Upper lobe of left lung (tissue), 4 donors: ENCODE measurements at regions not wholly inside any gene's neighbourhood (a gene's known extent, or its start where the extent isn't known, plus 50 kb on each side); places are given as distances from the start of the nearest gene placed in this dataset.

Experiments used
- EP300 ChIP-seq, 4 donors: sonication (generic); formaldehyde crosslinking; IDR thresholded peaks; one replicate each; pipeline ENCODE4 v1.5.1; 2017; ENCODE audit warnings: antibody characterized with exemption in 4 of 4, control low read depth in 2 of 4
- POLR2AphosphoS5 ChIP-seq, 2 donors: sonication (generic); formaldehyde crosslinking; IDR thresholded peaks; one replicate each; pipeline ENCODE4 v1.5.1; 2017; ENCODE audit warnings: antibody characterized with exemption in 2 of 2
- TF ChIP-seq, protein P1 (sequence below), 6 experiments: fragments of 450-650 bp in 4 of 6; fragments of 200-600 bp in 2 of 6; sonication (generic) in 2 of 6; IDR thresholded peaks; one replicate each; pipeline ENCODE4 v1.5.1; 2016 to 2019; ENCODE audit warnings: antibody characterized with exemption in 6 of 6

DNA sequence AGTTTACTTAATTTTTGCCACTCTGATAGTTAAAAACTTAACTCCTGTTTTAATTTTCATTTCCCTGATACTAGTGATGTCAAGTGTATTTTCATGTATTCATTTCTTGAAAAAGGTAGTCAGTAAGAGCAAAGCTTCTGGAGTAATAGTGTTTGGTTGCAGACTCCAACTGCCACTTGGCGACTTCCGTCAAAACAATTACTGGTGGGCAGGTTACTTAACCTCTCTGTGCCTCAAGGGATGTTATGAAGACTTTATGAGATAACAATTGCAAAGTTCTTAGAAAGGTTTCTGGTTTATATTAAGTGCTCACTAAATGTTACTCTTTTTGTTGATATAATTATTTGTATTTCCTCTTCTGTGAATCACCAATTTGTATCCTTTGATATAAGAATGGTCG, 129.7 kb downstream of the NFKBIZ start:
- TF ChIP-seq, protein P1, sequence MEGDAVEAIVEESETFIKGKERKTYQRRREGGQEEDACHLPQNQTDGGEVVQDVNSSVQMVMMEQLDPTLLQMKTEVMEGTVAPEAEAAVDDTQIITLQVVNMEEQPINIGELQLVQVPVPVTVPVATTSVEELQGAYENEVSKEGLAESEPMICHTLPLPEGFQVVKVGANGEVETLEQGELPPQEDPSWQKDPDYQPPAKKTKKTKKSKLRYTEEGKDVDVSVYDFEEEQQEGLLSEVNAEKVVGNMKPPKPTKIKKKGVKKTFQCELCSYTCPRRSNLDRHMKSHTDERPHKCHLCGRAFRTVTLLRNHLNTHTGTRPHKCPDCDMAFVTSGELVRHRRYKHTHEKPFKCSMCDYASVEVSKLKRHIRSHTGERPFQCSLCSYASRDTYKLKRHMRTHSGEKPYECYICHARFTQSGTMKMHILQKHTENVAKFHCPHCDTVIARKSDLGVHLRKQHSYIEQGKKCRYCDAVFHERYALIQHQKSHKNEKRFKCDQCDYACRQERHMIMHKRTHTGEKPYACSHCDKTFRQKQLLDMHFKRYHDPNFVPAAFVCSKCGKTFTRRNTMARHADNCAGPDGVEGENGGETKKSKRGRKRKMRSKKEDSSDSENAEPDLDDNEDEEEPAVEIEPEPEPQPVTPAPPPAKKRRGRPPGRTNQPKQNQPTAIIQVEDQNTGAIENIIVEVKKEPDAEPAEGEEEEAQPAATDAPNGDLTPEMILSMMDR (IDR thresholded peaks at IDR 0.05), result no peak
- TF ChIP-seq POLR2AphosphoS5 (IDR thresholded peaks at IDR 0.05) (no peak), EP300 (IDR thresholded peaks at IDR 0.05) (no peak)
